Endothelial cell (in vitro differentiated cells): ENCODE measurements at regions not wholly inside any gene's neighbourhood (a gene's known extent, or its start where the extent isn't known, plus 50 kb on each side); places are given as distances from the start of the nearest gene placed in this dataset.

Experiments
- DNase-seq: peaks from one replicate; pipeline ENCODE4 v3.0.0; 2021; ENCODE audit warnings: low spot score
- H3K27ac Mint-ChIP-seq: one replicate; pipeline ENCODE4 v1.8.0; 2021; ENCODE audit warnings: mixed read lengths, inconsistent platforms; ENCODE audit not compliant: unreplicated experiment
- H3K27me3 Mint-ChIP-seq: one replicate; pipeline ENCODE4 v1.8.0; 2021; ENCODE audit warnings: mild to moderate bottlenecking, moderate library complexity, mixed read lengths, inconsistent platforms; ENCODE audit not compliant: unreplicated experiment
- H3K36me3 Mint-ChIP-seq: one replicate; pipeline ENCODE4 v1.8.0; 2021; ENCODE audit warnings: mild to moderate bottlenecking, low read depth, mixed read lengths, inconsistent platforms; ENCODE audit not compliant: unreplicated experiment
- H3K4me1 Mint-ChIP-seq: one replicate; pipeline ENCODE4 v1.8.0; 2021; ENCODE audit warnings: mild to moderate bottlenecking, mixed read lengths, inconsistent platforms; ENCODE audit not compliant: unreplicated experiment
- H3K4me3 Mint-ChIP-seq: one replicate; pipeline ENCODE4 v1.8.0; 2021; ENCODE audit warnings: mild to moderate bottlenecking, mixed read lengths, inconsistent platforms; ENCODE audit not compliant: unreplicated experiment
- H3K9me3 Mint-ChIP-seq: one replicate; pipeline ENCODE4 v1.8.0; 2021; ENCODE audit warnings: mixed read lengths, inconsistent platforms; ENCODE audit not compliant: unreplicated experiment
- CTCF ChIP-seq: fragments of 200-600 bp; sonication (generic); IDR thresholded peaks from one replicate; pipeline ENCODE4 v1.5.0; 2021; ENCODE audit warnings: antibody characterized with exemption; ENCODE audit not compliant: unreplicated experiment

GRCh38 chr16:61471023-61471422, 565.2 kb downstream of the CDH8 start:
- Mint-ChIP-seq H3K36me3 (no peaks in the 10 kb centered on the region), H3K4me1 (no peaks in the 10 kb centered on the region), H3K27ac (no peak overlapping the region), H3K4me3 (no peak overlapping the region), H3K27me3 (peaks cover 2% of the 10 kb centered on the region), H3K9me3 (no peaks in the 10 kb centered on the region)
- TF ChIP-seq CTCF = no peak
- no peak for DNase-seq

GRCh38 chr16:61465285-61465684, 571.0 kb downstream of the CDH8 start:
- Mint-ChIP-seq H3K36me3 (no peaks in the 10 kb centered on the region), H3K4me1 (no peaks in the 10 kb centered on the region), H3K27ac (no peak overlapping the region), H3K4me3 (no peak overlapping the region), H3K27me3 (no peaks in the 10 kb centered on the region), H3K9me3 (no peaks in the 10 kb centered on the region)
- DNase-seq = no peak
- TF ChIP-seq CTCF = no peak

- no peak for DNase-seq
Observed at GRCh38 chr16:61460020-61460419, 576.2 kb downstream of the CDH8 start.

GRCh38 chr16:61435346-61435745, 600.9 kb downstream of the CDH8 start:
- no peak overlapping the region for H3K27ac Mint-ChIP-seq
- H3K27me3 Mint-ChIP-seq = no peaks in the 10 kb centered on the region
- no peak for TF ChIP-seq CTCF
- H3K9me3 Mint-ChIP-seq = no peaks in the 10 kb centered on the region
- no peaks in the 10 kb centered on the region for H3K36me3 Mint-ChIP-seq
- no peak overlapping the region for H3K4me3 Mint-ChIP-seq
- H3K4me1 Mint-ChIP-seq = no peaks in the 10 kb centered on the region
- no peak for DNase-seq

More at GRCh38 chr16:61460020-61460419, 576.2 kb downstream of the CDH8 start:
- H3K4me3 Mint-ChIP-seq = no peak overlapping the region
- no peaks in the 10 kb centered on the region for H3K27me3 Mint-ChIP-seq
- H3K4me1 Mint-ChIP-seq = no peaks in the 10 kb centered on the region
- no peaks in the 10 kb centered on the region for H3K9me3 Mint-ChIP-seq
- no peaks in the 10 kb centered on the region for H3K36me3 Mint-ChIP-seq
- no peak for TF ChIP-seq CTCF
- H3K27ac Mint-ChIP-seq = no peak overlapping the region

- no peaks in the 10 kb centered on the region for H3K36me3 Mint-ChIP-seq
- no peak overlapping the region for H3K27ac Mint-ChIP-seq
- no peak for TF ChIP-seq CTCF
- H3K9me3 Mint-ChIP-seq = no peaks in the 10 kb centered on the region
- no peaks in the 10 kb centered on the region for H3K4me1 Mint-ChIP-seq
- no peak for DNase-seq
- H3K27me3 Mint-ChIP-seq = no peaks in the 10 kb centered on the region
- H3K4me3 Mint-ChIP-seq = no peak overlapping the region
Observed at GRCh38 chr16:61432421-61432820, 603.8 kb downstream of the CDH8 start.
